ENCODE measurements at regions not wholly inside any gene's neighbourhood (a gene's known extent, or its start where the extent isn't known, plus 50 kb on each side); places are given as distances from the start of the nearest gene placed in this dataset.

- DNase-seq (ENCODE audit: low read depth), result no peak
- H3K27me3 ChIP-seq (ENCODE audit: control insufficient read depth, insufficient read depth, low read length), result no peaks in the 10 kb centered on the region
- no peak overlapping the region for H3K4me3 ChIP-seq (ENCODE audit: low read depth, low read length)
- TF ChIP-seq CTCF (IDR thresholded peaks at IDR 0.05; ENCODE audit: insufficient read depth, low read length, poor library complexity, severe bottlenecking), result no peak
- H3K36me3 ChIP-seq (ENCODE audit: control insufficient read depth, insufficient read depth, low read length), result no peaks in the 10 kb centered on the region
Measured at GRCh38 chr6:163671791-163672190, 257.3 kb downstream of the QKI start.

DNA sequence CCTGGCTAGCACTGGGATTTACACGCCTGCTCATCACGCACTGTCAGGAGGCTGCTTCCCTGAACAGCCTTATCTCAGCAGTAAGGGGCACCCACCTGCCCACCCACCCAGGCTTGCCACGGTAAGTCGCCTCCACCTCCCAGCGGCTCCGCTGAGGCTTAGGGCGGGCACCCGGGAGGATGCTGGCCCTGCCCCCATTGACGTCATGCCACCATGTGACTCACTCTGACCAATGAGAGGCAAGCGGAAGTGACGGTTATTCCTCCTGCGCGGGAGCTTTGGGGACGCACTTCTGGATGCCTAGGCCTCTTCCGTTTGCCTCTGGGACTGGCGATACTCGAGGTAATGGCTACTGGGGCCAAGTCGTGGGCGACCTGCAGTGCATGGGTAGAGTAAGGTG is 256.8 kb downstream of the QKI start:
- TF ChIP-seq CTCF (IDR thresholded peaks at IDR 0.05; ENCODE audit: insufficient read depth, low read length, poor library complexity, severe bottlenecking), result no peak
- no peak for DNase-seq (ENCODE audit: low read depth)
- H3K27me3 ChIP-seq (ENCODE audit: control insufficient read depth, insufficient read depth, low read length), result no peaks in the 10 kb centered on the region
- H3K36me3 ChIP-seq (ENCODE audit: control insufficient read depth, insufficient read depth, low read length), result no peaks in the 10 kb centered on the region
- H3K4me3 ChIP-seq (ENCODE audit: low read depth, low read length), result no peak overlapping the region

DNA sequence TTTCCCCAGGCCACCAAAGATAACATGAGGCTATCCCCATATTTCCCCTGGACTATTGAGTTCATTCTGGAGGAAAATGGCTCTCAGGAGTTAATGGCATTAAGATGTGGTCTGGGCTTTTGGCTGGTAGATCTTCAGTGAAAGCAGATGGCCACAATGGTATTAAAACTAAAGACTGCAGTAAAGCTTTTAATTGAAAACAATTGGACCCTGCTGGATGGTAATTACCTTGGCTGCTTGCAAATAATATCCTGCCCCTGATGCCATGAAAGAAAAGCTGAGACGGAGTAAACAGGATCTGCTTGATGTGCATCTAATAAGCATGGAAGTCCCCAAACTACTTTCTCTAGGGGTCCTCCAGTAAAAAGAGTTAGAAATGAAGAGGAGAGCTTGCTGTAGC is 255.8 kb downstream of the QKI start:
- Histone ChIP-seq H3K36me3 (ENCODE audit: control insufficient read depth, insufficient read depth, low read length) (no peaks in the 10 kb centered on the region), H3K4me3 (ENCODE audit: low read depth, low read length) (no peak overlapping the region), H3K27me3 (ENCODE audit: control insufficient read depth, insufficient read depth, low read length) (no peaks in the 10 kb centered on the region)
- DNase-seq (ENCODE audit: low read depth), result no peak
- no peak for TF ChIP-seq CTCF (IDR thresholded peaks at IDR 0.05; ENCODE audit: insufficient read depth, low read length, poor library complexity, severe bottlenecking)

- no peak for TF ChIP-seq CTCF (IDR thresholded peaks at IDR 0.05; ENCODE audit: insufficient read depth, low read length, poor library complexity, severe bottlenecking)
- Histone ChIP-seq H3K36me3 (ENCODE audit: control insufficient read depth, insufficient read depth, low read length) (no peaks in the 10 kb centered on the region), H3K4me3 (ENCODE audit: low read depth, low read length) (no peak overlapping the region), H3K27me3 (ENCODE audit: control insufficient read depth, insufficient read depth, low read length) (no peaks in the 10 kb centered on the region)
- no peak for DNase-seq (ENCODE audit: low read depth)
Measured at GRCh38 chr6:163668061-163668426, 253.5 kb downstream of the QKI start.

DNA sequence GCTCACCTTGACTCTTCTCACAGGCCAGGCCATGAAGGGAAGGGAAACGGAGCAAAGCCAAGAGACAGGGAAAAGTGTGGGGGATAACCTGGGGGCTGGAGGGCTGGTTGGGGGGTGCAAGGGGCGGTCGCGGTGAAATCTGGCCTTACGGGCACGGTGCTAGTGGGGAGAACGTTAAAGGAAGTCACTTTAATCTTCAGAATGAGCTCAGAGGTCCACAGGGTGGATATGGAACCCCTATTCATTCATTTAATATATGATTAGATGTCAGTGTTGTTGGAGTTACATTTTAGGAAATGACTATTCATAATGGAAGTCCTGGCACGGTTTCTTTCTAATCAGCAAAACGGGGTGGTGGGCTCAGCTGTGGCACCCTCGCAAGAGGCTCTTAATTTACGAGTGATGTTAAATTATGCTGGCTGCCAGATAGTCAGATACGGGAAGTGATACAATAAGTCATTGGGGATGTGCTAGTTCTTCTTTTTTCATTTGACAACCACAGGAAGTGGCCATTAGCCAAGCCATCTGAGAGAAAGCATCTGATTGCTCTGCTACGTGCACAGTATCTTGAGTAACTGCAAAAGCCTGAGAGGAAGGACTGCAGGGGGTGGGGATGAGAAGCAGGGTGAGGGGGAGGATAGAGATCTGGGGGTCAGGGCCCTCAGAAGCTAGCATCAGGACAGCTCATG is 253.0 kb downstream of the QKI start:
- no peaks in the 10 kb centered on the region for H3K36me3 ChIP-seq (ENCODE audit: control insufficient read depth, insufficient read depth, low read length)
- no peak for DNase-seq (ENCODE audit: low read depth)
- TF ChIP-seq CTCF (IDR thresholded peaks at IDR 0.05; ENCODE audit: insufficient read depth, low read length, poor library complexity, severe bottlenecking), result no peak
- H3K4me3 ChIP-seq (ENCODE audit: low read depth, low read length), result no peak overlapping the region
- no peaks in the 10 kb centered on the region for H3K27me3 ChIP-seq (ENCODE audit: control insufficient read depth, insufficient read depth, low read length)

DNA sequence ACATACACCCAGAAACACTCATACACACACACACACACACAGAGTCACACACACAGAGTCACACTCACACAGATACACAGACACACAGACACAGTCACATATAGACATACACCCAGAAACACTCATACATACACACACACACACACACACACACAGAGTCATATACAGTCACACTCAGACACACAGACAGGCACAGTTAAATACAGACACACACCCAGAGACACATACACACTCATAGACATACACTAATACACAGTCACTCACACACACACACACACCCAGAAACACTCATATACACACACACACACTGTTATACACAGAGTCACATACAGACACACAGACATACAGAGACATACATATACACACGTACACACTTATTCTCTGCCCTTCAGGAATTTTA is 250.9 kb downstream of the QKI start:
- Histone ChIP-seq H3K4me3 (ENCODE audit: low read depth, low read length) (no peak overlapping the region), H3K27me3 (ENCODE audit: control insufficient read depth, insufficient read depth, low read length) (no peaks in the 10 kb centered on the region), H3K36me3 (ENCODE audit: control insufficient read depth, insufficient read depth, low read length) (no peaks in the 10 kb centered on the region)
- TF ChIP-seq CTCF (IDR thresholded peaks at IDR 0.05; ENCODE audit: insufficient read depth, low read length, poor library complexity, severe bottlenecking), result no peak
- DNase-seq (ENCODE audit: low read depth), result no peak
